PC-9 (cell line): ENCODE measurements at regions not wholly inside any gene's neighbourhood (a gene's known extent, or its start where the extent isn't known, plus 50 kb on each side); places are given as distances from the start of the nearest gene placed in this dataset.

Source experiments
- BruUV-seq: library from RNA; stranded (reverse); fragments of 400-500 nt; replicated peaks from 2 replicates; lab custom pipeline; 2021; lab: Mats Ljungman, UMichigan
- CTCF ChIA-PET: fragments of 300-600 bp; sonication (Branson Sonifier 250); formaldehyde crosslinking; loops from one replicate; lab custom pipeline; 2022; ENCODE audit warnings: antibody characterized with exemption; lab: Charles Lee
- POLR2A ChIA-PET: fragments of 300-600 bp; sonication (Branson Sonifier 250); formaldehyde crosslinking; loops from one replicate; lab custom pipeline; 2022; ENCODE audit warnings: antibody characterized with exemption; ENCODE audit not compliant: unreplicated experiment; lab: Charles Lee
- DNase-seq, 2 experiments: peaks; one replicate each; pipeline versions ENCODE4 v3.0.0 to v3.0.0-alpha.2; 2015 to 2022; ENCODE audit warnings: mixed read lengths in 1 of 2
- H2AFZ ChIP-seq: fragments of 200-600 bp; sonication (generic); 2 replicates; pipeline ENCODE4 v1.8.1; 2017; ENCODE audit warnings: antibody characterized with exemption
- H3F3A ChIP-seq: fragments of 200-600 bp; sonication (generic); 2 replicates; pipeline ENCODE4 v1.8.1; 2017; ENCODE audit warnings: antibody characterized with exemption, mild to moderate bottlenecking, low read depth; ENCODE audit not compliant: insufficient read depth
- H3K27ac ChIP-seq: fragments of 200-600 bp; sonication (generic); 2 replicates; pipeline ENCODE4 v1.6.1; 2016; ENCODE audit warnings: mixed run types
- H3K27me3 ChIP-seq: fragments of 200-600 bp; sonication (generic); 2 replicates; pipeline ENCODE4 v1.6.1; 2016; ENCODE audit warnings: low read depth, mixed run types; ENCODE audit not compliant: insufficient read depth
- H3K36me3 ChIP-seq: fragments of 200-600 bp; sonication (generic); 2 replicates; pipeline ENCODE4 v1.6.1; 2016; ENCODE audit warnings: low read depth, mixed run types
- H3K4me1 ChIP-seq: fragments of 200-600 bp; sonication (generic); replicated peaks from 2 replicates; pipeline ENCODE4 v1.6.1; 2016; ENCODE audit warnings: mixed run types; ENCODE audit not compliant: insufficient read depth
- H3K4me2 ChIP-seq: fragments of 200-600 bp; sonication (generic); 2 replicates; pipeline ENCODE4 v1.6.1; 2017; ENCODE audit warnings: mixed run types
- H3K4me3 ChIP-seq: fragments of 200-600 bp; sonication (generic); 2 replicates; pipeline ENCODE4 v1.6.1; 2016; ENCODE audit warnings: mixed run types
- H3K79me2 ChIP-seq: fragments of 200-600 bp; sonication (generic); 2 replicates; pipeline ENCODE4 v1.6.1; 2017; ENCODE audit warnings: low read depth, mixed run types
- H3K9me2 ChIP-seq: fragments of 200-600 bp; sonication (generic); 2 replicates; pipeline ENCODE4 v1.8.1; 2017; ENCODE audit warnings: mild to moderate bottlenecking; ENCODE audit not compliant: insufficient read depth
- H3K9me3 ChIP-seq: fragments of 200-600 bp; sonication (generic); 2 replicates; pipeline ENCODE4 v1.8.1; 2016; ENCODE audit warnings: low read depth; ENCODE audit not compliant: insufficient read depth
- H4K20me1 ChIP-seq: fragments of 200-600 bp; sonication (generic); 2 replicates; pipeline ENCODE4 v1.8.1; 2017; ENCODE audit not compliant: insufficient read depth
- EZH2 ChIP-seq: fragments of 200-600 bp; sonication (generic); IDR thresholded peaks from 2 replicates; pipeline ENCODE4 v1.8.0; 2017; ENCODE audit warnings: antibody characterized with exemption, low read depth
- intact Hi-C: fragments of 100-400 bp; cut with micrococcal nuclease; formaldehyde crosslinking; loops from one replicate; pipeline ENCODE4 v1.10.0; 2022; ENCODE audit not compliant: unreplicated experiment
- TF ChIP-seq, protein P1 (sequence below): fragments of 200-600 bp; sonication (generic); conservative IDR thresholded peaks from 2 replicates; pipeline ENCODE4 v1.6.1; 2017; ENCODE audit warnings: mixed run types, antibody characterized with exemption, mild to moderate bottlenecking, moderate library complexity

DNA sequence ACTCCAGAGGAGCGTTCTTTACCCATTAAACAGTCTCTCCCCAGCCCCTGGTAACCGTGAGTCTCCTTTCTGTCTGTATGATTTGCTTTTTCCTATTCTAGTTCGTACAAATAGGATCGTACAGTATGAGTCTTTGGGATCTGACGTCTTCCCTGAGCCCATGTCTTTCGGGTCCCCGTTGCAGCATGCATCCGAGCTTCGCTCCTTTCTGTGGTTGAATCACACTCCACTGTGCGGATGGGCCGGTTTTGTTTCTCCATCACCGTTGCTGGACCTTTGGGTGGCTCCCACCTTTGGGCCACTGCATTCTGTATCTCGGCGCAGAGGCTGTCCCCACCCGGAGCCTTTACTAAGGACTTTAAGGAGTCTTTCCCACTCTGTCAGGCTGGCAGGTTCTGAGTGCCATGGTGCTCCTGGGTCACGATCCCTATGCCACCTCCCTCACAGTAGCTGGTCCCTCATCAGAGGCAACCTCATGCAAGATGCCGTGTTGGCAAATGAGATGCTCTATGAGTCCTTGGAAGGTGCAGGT lies 145.7 kb upstream of the COL5A1 start:
- ChIA-PET POLR2A (no interaction called here), CTCF (no interaction called here)
- Histone ChIP-seq H3K27me3 (peaks cover 81% of the 10 kb centered on the region), H2AFZ (no peak overlapping the region), H3K79me2 (no peaks in the 10 kb centered on the region), H3K9me3 (no peaks in the 10 kb centered on the region), H4K20me1 (no peaks in the 10 kb centered on the region), H3K4me1 (no peaks in the 10 kb centered on the region), H3K9me2 (no peaks in the 10 kb centered on the region), H3K4me2 (no peak overlapping the region), H3K4me3 (no peak overlapping the region), H3F3A (no peaks in the 10 kb centered on the region), H3K27ac (no peak overlapping the region), H3K36me3 (no peaks in the 10 kb centered on the region)
- no peak for DNase-seq
- TF ChIP-seq, protein P1, sequence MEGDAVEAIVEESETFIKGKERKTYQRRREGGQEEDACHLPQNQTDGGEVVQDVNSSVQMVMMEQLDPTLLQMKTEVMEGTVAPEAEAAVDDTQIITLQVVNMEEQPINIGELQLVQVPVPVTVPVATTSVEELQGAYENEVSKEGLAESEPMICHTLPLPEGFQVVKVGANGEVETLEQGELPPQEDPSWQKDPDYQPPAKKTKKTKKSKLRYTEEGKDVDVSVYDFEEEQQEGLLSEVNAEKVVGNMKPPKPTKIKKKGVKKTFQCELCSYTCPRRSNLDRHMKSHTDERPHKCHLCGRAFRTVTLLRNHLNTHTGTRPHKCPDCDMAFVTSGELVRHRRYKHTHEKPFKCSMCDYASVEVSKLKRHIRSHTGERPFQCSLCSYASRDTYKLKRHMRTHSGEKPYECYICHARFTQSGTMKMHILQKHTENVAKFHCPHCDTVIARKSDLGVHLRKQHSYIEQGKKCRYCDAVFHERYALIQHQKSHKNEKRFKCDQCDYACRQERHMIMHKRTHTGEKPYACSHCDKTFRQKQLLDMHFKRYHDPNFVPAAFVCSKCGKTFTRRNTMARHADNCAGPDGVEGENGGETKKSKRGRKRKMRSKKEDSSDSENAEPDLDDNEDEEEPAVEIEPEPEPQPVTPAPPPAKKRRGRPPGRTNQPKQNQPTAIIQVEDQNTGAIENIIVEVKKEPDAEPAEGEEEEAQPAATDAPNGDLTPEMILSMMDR = no peak
- no peak for TF ChIP-seq EZH2
- no TSS peak for BruUV-seq
- intact Hi-C loops = no loop called here

DNA sequence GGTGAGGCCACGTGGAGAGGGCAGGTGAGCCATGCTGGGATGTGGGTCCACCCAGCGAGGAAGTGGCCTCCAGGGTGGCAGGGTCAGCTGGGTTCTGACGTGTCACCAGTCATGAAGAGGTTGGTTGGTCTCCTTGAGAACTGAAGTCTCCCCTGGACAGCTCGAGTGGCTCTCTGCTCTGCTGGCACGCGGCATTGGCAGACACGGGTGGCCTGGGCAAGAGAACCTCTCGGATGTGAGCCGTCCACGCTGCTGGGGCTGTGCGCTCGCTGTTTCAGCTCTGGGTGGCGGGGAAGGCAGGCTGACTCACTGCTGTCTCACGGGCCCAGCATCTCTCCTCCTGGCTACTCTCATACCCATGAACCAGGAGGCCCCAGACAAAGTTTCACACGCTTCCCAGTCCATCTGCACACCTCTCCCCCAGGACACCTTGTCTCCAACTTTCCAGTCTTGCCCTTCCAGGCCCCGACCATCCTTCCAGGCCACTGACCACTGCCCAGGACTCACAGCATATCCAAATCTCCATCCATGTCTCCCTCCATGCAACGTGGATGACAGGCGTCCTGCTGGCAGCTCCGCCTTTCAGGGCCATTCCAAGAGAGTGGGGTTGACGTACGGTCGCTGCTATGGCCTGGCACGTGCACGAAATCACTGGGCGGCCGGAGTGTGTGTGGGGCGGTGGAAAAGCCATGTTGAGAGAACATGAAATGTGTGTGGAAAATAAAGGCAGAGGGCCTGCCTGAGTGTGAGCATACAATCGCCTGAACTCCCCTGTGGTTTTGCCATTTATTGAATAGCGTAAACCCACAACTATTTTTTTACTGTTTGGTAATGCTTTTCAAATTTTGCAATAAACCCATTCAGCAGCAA lies 145.0 kb upstream of the COL5A1 start:
- TF ChIP-seq, protein P1 = no peak
- TF ChIP-seq EZH2 = no peak
- Histone ChIP-seq H4K20me1 (no peaks in the 10 kb centered on the region), H3K27ac (no peak overlapping the region), H2AFZ (no peak overlapping the region), H3K27me3 (peaks cover 74% of the 10 kb centered on the region), H3K4me2 (no peak overlapping the region), H3K36me3 (no peaks in the 10 kb centered on the region), H3K9me3 (no peaks in the 10 kb centered on the region), H3K4me1 (no peaks in the 10 kb centered on the region), H3F3A (no peaks in the 10 kb centered on the region), H3K4me3 (no peak overlapping the region), H3K9me2 (no peaks in the 10 kb centered on the region), H3K79me2 (no peaks in the 10 kb centered on the region)
- DNase-seq = no peak
- ChIA-PET CTCF (no interaction called here), POLR2A (no interaction called here)
- BruUV-seq = no TSS peak
- intact Hi-C loops = no loop called here

DNA sequence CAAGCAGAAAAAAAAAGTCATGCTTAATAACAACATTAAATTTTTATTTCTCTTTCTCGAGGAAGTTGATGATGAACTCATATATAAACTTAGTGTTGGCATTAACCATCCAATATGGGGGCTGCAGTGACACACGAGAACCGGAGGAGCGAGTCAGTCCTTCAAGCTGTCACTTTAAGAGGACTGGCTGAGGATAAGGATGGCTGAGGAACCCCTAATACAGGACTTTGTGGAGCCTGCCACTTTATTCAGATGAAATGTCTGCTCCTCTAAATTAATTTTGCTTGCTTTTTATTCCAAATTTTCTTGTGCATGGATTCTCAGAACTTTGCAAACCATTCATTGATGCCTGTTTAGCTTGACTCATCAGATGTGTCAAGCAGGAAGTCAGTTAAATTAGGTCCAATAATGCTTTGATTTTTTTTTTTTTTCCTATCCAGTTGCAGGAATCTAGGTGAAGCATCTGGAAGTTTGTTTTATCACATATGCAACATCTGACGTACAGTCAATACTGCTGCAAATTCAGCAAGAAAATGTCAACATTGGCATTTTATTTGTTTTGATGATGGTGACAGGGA lies 144.2 kb upstream of the COL5A1 start:
- Histone ChIP-seq H3K4me1 (no peaks in the 10 kb centered on the region), H3K27ac (no peak overlapping the region), H4K20me1 (no peaks in the 10 kb centered on the region), H3K4me2 (no peak overlapping the region), H3F3A (no peaks in the 10 kb centered on the region), H3K9me2 (no peaks in the 10 kb centered on the region), H3K27me3 (peaks cover 67% of the 10 kb centered on the region), H3K9me3 (no peaks in the 10 kb centered on the region), H2AFZ (no peak overlapping the region), H3K4me3 (no peak overlapping the region), H3K79me2 (no peaks in the 10 kb centered on the region), H3K36me3 (no peaks in the 10 kb centered on the region)
- no TSS peak for BruUV-seq
- CTCF ChIA-PET = no interaction called here
- TF ChIP-seq, protein P1 = no peak
- TF ChIP-seq EZH2 = no peak
- POLR2A ChIA-PET = no interaction called here
- intact Hi-C loops = no loop called here
- no peak for DNase-seq
